HK-2 (cell line): ENCODE measurements at regions not wholly inside any gene's neighbourhood (a gene's known extent, or its start where the extent isn't known, plus 50 kb on each side); places are given as distances from the start of the nearest gene placed in this dataset.

Experiments
- DNase-seq: peaks from one replicate; pipeline ENCODE4 v3.0.0-alpha.2; 2018; ENCODE audit not compliant: unreplicated experiment

- DNase-seq = no peak
Measured at GRCh38 chr15:35596285-35596684, 50.3 kb upstream of the DPH6 start.

GRCh38 chr15:35602836-35603235, 56.9 kb upstream of the DPH6 start:
- no peak for DNase-seq

GRCh38 chr15:35603301-35603700, 57.3 kb upstream of the DPH6 start:
- no peak for DNase-seq

- DNase-seq = no peak
Measured at GRCh38 chr15:35603856-35604255, 57.9 kb upstream of the DPH6 start.

- no peak for DNase-seq
Measured at GRCh38 chr15:35605764-35606449, 59.9 kb upstream of the DPH6 start.

GRCh38 chr15:35606450-35606779, 60.5 kb upstream of the DPH6 start:
- no peak for DNase-seq

- no peak for DNase-seq
Measured at GRCh38 chr15:35616498-35617271, 70.7 kb upstream of the DPH6 start.

- no peak for DNase-seq
Measured at GRCh38 chr15:35618260-35619188, 72.6 kb upstream of the DPH6 start.

- DNase-seq = no peak
Measured at GRCh38 chr15:35622641-35623340, 76.8 kb upstream of the DPH6 start.

GRCh38 chr15:35624881-35625280, 78.9 kb upstream of the DPH6 start:
- DNase-seq = no peak

- DNase-seq = no peak
Measured at GRCh38 chr15:35626571-35627318, 80.8 kb upstream of the DPH6 start.

- DNase-seq = no peak
Measured at GRCh38 chr15:35627696-35628095, 81.7 kb upstream of the DPH6 start.

GRCh38 chr15:35629766-35630165, 83.8 kb upstream of the DPH6 start:
- no peak for DNase-seq

- no peak for DNase-seq
Measured at GRCh38 chr15:35630532-35630931, 84.6 kb upstream of the DPH6 start.

- no peak for DNase-seq
Measured at GRCh38 chr15:35630985-35631384, 85.0 kb upstream of the DPH6 start.

GRCh38 chr15:35633677-35634076, 87.7 kb upstream of the DPH6 start:
- DNase-seq = no peak

- no peak for DNase-seq
Measured at GRCh38 chr15:35646790-35647189, 100.8 kb upstream of the DPH6 start.

- no peak for DNase-seq
Measured at GRCh38 chr15:35647303-35647702, 101.3 kb upstream of the DPH6 start.

- no peak for DNase-seq
Measured at GRCh38 chr15:35648941-35649340, 103.0 kb upstream of the DPH6 start.

- no peak for DNase-seq
Measured at GRCh38 chr15:35649575-35649974, 103.6 kb upstream of the DPH6 start.

- DNase-seq = no peak
Measured at GRCh38 chr15:35654332-35654731, 108.4 kb upstream of the DPH6 start.
